ENCODE measurements at regions not wholly inside any gene's neighbourhood (a gene's known extent, or its start where the extent isn't known, plus 50 kb on each side); places are given as distances from the start of the nearest gene placed in this dataset.

GRCh38 chr9:109940561-109940960 is 160.6 kb downstream of the PALM2AKAP2 start:
- TF ChIP-seq EZH2 (IDR thresholded peaks at IDR 0.05), result no peak
- TF ChIP-seq POLR2AphosphoS5 (IDR thresholded peaks at IDR 0.05; ENCODE audit: borderline replicate concordance, low read depth, low read length), result no peak
